ENCODE measurements at regions not wholly inside any gene's neighbourhood (a gene's known extent, or its start where the extent isn't known, plus 50 kb on each side); places are given as distances from the start of the nearest gene placed in this dataset.

GRCh38 chr9:1274334-1274733 lies 224.2 kb downstream of the DMRT2 start:
- TF ChIP-seq POLR2A (IDR thresholded peaks at IDR 0.05; ENCODE audit: low read length) (no peak), CTCF (IDR thresholded peaks at IDR 0.05) (no peak)

Measured in A549 (cell line).